ENCODE measurements at regions not wholly inside any gene's neighbourhood (a gene's known extent, or its start where the extent isn't known, plus 50 kb on each side); places are given as distances from the start of the nearest gene placed in this dataset.

- H3K9me3 ChIP-seq (ENCODE audit: control insufficient read depth, insufficient read depth, low read length) = 0 out of 2 replicates have a peak, but pooled peaks cover 3% of the 10 kb centered on the region
- H3K9ac ChIP-seq (ENCODE audit: low read depth, low read length) = no peak overlapping the region
- H3K27me3 ChIP-seq (ENCODE audit: control insufficient read depth, insufficient read depth, low read length) = no peaks in the 10 kb centered on the region
- no peak overlapping the region for H3K27ac ChIP-seq (ENCODE audit: low read depth, low read length)
- H3K4me1 ChIP-seq (ENCODE audit: control insufficient read depth, insufficient read depth, low read length) = no peaks in the 10 kb centered on the region
- H3K36me3 ChIP-seq (ENCODE audit: control insufficient read depth, insufficient read depth, low read length) = no peaks in the 10 kb centered on the region
- no peak overlapping the region for H3K4me3 ChIP-seq (ENCODE audit: low read depth, low read length)
Observed at GRCh38 chr2:147589127-147589526, 255.7 kb upstream of the ACVR2A start.

- H3K4me1 ChIP-seq (ENCODE audit: control insufficient read depth, insufficient read depth, low read length) = no peaks in the 10 kb centered on the region
- no peak overlapping the region for H3K4me3 ChIP-seq (ENCODE audit: low read depth, low read length)
- 0 out of 2 replicates have a peak, but pooled peaks cover 3% of the 10 kb centered on the region for H3K9me3 ChIP-seq (ENCODE audit: control insufficient read depth, insufficient read depth, low read length)
- H3K36me3 ChIP-seq (ENCODE audit: control insufficient read depth, insufficient read depth, low read length) = no peaks in the 10 kb centered on the region
- H3K27ac ChIP-seq (ENCODE audit: low read depth, low read length) = no peak overlapping the region
- H3K9ac ChIP-seq (ENCODE audit: low read depth, low read length) = no peak overlapping the region
- no peaks in the 10 kb centered on the region for H3K27me3 ChIP-seq (ENCODE audit: control insufficient read depth, insufficient read depth, low read length)
Observed at GRCh38 chr2:147588191-147588590, 256.6 kb upstream of the ACVR2A start.

- Histone ChIP-seq H3K9ac (ENCODE audit: low read depth, low read length) (no peak overlapping the region), H3K9me3 (ENCODE audit: control insufficient read depth, insufficient read depth, low read length) (no peaks in the 10 kb centered on the region), H3K27ac (ENCODE audit: low read depth, low read length) (no peak overlapping the region), H3K4me3 (ENCODE audit: low read depth, low read length) (no peak overlapping the region), H3K27me3 (ENCODE audit: control insufficient read depth, insufficient read depth, low read length) (no peaks in the 10 kb centered on the region), H3K36me3 (ENCODE audit: control insufficient read depth, insufficient read depth, low read length) (no peaks in the 10 kb centered on the region), H3K4me1 (ENCODE audit: control insufficient read depth, insufficient read depth, low read length) (no peaks in the 10 kb centered on the region)
Observed at GRCh38 chr2:147578529-147578928, 266.3 kb upstream of the ACVR2A start.

GRCh38 chr2:147577998-147578380 lies 266.8 kb upstream of the ACVR2A start:
- H3K4me1 ChIP-seq (ENCODE audit: control insufficient read depth, insufficient read depth, low read length) = no peaks in the 10 kb centered on the region
- H3K9me3 ChIP-seq (ENCODE audit: control insufficient read depth, insufficient read depth, low read length) = no peaks in the 10 kb centered on the region
- H3K4me3 ChIP-seq (ENCODE audit: low read depth, low read length) = no peak overlapping the region
- no peaks in the 10 kb centered on the region for H3K36me3 ChIP-seq (ENCODE audit: control insufficient read depth, insufficient read depth, low read length)
- no peaks in the 10 kb centered on the region for H3K27me3 ChIP-seq (ENCODE audit: control insufficient read depth, insufficient read depth, low read length)
- no peak overlapping the region for H3K9ac ChIP-seq (ENCODE audit: low read depth, low read length)
- H3K27ac ChIP-seq (ENCODE audit: low read depth, low read length) = no peak overlapping the region

- H3K27ac ChIP-seq (ENCODE audit: low read depth, low read length) = no peak overlapping the region
- no peaks in the 10 kb centered on the region for H3K27me3 ChIP-seq (ENCODE audit: control insufficient read depth, insufficient read depth, low read length)
Observed at GRCh38 chr2:147577323-147577997, 267.4 kb upstream of the ACVR2A start.

GRCh38 chr2:147575106-147575505 lies 269.7 kb upstream of the ACVR2A start:
- Histone ChIP-seq H3K36me3 (ENCODE audit: control insufficient read depth, insufficient read depth, low read length) (no peaks in the 10 kb centered on the region), H3K9ac (ENCODE audit: low read depth, low read length) (no peak overlapping the region), H3K9me3 (ENCODE audit: control insufficient read depth, insufficient read depth, low read length) (0 out of 2 replicates have a peak, but pooled peaks cover 2% of the 10 kb centered on the region), H3K27ac (ENCODE audit: low read depth, low read length) (no peak overlapping the region), H3K4me1 (ENCODE audit: control insufficient read depth, insufficient read depth, low read length) (no peaks in the 10 kb centered on the region), H3K27me3 (ENCODE audit: control insufficient read depth, insufficient read depth, low read length) (no peaks in the 10 kb centered on the region), H3K4me3 (ENCODE audit: low read depth, low read length) (no peak overlapping the region)

More at GRCh38 chr2:147577323-147577997, 267.4 kb upstream of the ACVR2A start:
- Histone ChIP-seq H3K9me3 (ENCODE audit: control insufficient read depth, insufficient read depth, low read length) (no peaks in the 10 kb centered on the region), H3K36me3 (ENCODE audit: control insufficient read depth, insufficient read depth, low read length) (no peaks in the 10 kb centered on the region), H3K9ac (ENCODE audit: low read depth, low read length) (no peak overlapping the region), H3K4me1 (ENCODE audit: control insufficient read depth, insufficient read depth, low read length) (no peaks in the 10 kb centered on the region), H3K4me3 (ENCODE audit: low read depth, low read length) (no peak overlapping the region)

- 0 out of 2 replicates have a peak, but pooled peaks cover 2% of the 10 kb centered on the region for H3K9me3 ChIP-seq (ENCODE audit: control insufficient read depth, insufficient read depth, low read length)
- H3K27ac ChIP-seq (ENCODE audit: low read depth, low read length) = no peak overlapping the region
- H3K9ac ChIP-seq (ENCODE audit: low read depth, low read length) = no peak overlapping the region
- no peak overlapping the region for H3K4me3 ChIP-seq (ENCODE audit: low read depth, low read length)
- H3K36me3 ChIP-seq (ENCODE audit: control insufficient read depth, insufficient read depth, low read length) = no peaks in the 10 kb centered on the region
- no peaks in the 10 kb centered on the region for H3K27me3 ChIP-seq (ENCODE audit: control insufficient read depth, insufficient read depth, low read length)
- H3K4me1 ChIP-seq (ENCODE audit: control insufficient read depth, insufficient read depth, low read length) = no peaks in the 10 kb centered on the region
Observed at GRCh38 chr2:147572622-147573021, 272.2 kb upstream of the ACVR2A start.

GRCh38 chr2:147569426-147569825 lies 275.4 kb upstream of the ACVR2A start:
- Histone ChIP-seq H3K9ac (ENCODE audit: low read depth, low read length) (no peak overlapping the region), H3K4me1 (ENCODE audit: control insufficient read depth, insufficient read depth, low read length) (no peaks in the 10 kb centered on the region), H3K4me3 (ENCODE audit: low read depth, low read length) (no peak overlapping the region), H3K27ac (ENCODE audit: low read depth, low read length) (no peak overlapping the region), H3K27me3 (ENCODE audit: control insufficient read depth, insufficient read depth, low read length) (no peaks in the 10 kb centered on the region), H3K36me3 (ENCODE audit: control insufficient read depth, insufficient read depth, low read length) (no peaks in the 10 kb centered on the region), H3K9me3 (ENCODE audit: control insufficient read depth, insufficient read depth, low read length) (0 out of 2 replicates have a peak, but pooled peaks cover 2% of the 10 kb centered on the region)

GRCh38 chr2:147568109-147568508 lies 276.7 kb upstream of the ACVR2A start:
- Histone ChIP-seq H3K27me3 (ENCODE audit: control insufficient read depth, insufficient read depth, low read length) (no peaks in the 10 kb centered on the region), H3K9ac (ENCODE audit: low read depth, low read length) (no peak overlapping the region), H3K36me3 (ENCODE audit: control insufficient read depth, insufficient read depth, low read length) (no peaks in the 10 kb centered on the region), H3K4me3 (ENCODE audit: low read depth, low read length) (no peak overlapping the region), H3K4me1 (ENCODE audit: control insufficient read depth, insufficient read depth, low read length) (no peaks in the 10 kb centered on the region), H3K9me3 (ENCODE audit: control insufficient read depth, insufficient read depth, low read length) (0 out of 2 replicates have a peak, but pooled peaks cover 2% of the 10 kb centered on the region), H3K27ac (ENCODE audit: low read depth, low read length) (no peak overlapping the region)

- Histone ChIP-seq H3K27me3 (ENCODE audit: control insufficient read depth, insufficient read depth, low read length) (no peaks in the 10 kb centered on the region), H3K4me1 (ENCODE audit: control insufficient read depth, insufficient read depth, low read length) (no peaks in the 10 kb centered on the region), H3K36me3 (ENCODE audit: control insufficient read depth, insufficient read depth, low read length) (no peaks in the 10 kb centered on the region), H3K27ac (ENCODE audit: low read depth, low read length) (no peak overlapping the region), H3K4me3 (ENCODE audit: low read depth, low read length) (no peak overlapping the region), H3K9me3 (ENCODE audit: control insufficient read depth, insufficient read depth, low read length) (0 out of 2 replicates have a peak, but pooled peaks cover 2% of the 10 kb centered on the region), H3K9ac (ENCODE audit: low read depth, low read length) (no peak overlapping the region)
Observed at GRCh38 chr2:147567136-147567535, 277.7 kb upstream of the ACVR2A start.

GRCh38 chr2:147560810-147561535 lies 283.9 kb upstream of the ACVR2A start:
- no peak overlapping the region for H3K9ac ChIP-seq (ENCODE audit: low read depth, low read length)
- H3K4me1 ChIP-seq (ENCODE audit: control insufficient read depth, insufficient read depth, low read length) = no peaks in the 10 kb centered on the region
- no peak overlapping the region for H3K27ac ChIP-seq (ENCODE audit: low read depth, low read length)
- H3K27me3 ChIP-seq (ENCODE audit: control insufficient read depth, insufficient read depth, low read length) = no peaks in the 10 kb centered on the region
- H3K9me3 ChIP-seq (ENCODE audit: control insufficient read depth, insufficient read depth, low read length) = no peaks in the 10 kb centered on the region
- H3K36me3 ChIP-seq (ENCODE audit: control insufficient read depth, insufficient read depth, low read length) = no peaks in the 10 kb centered on the region
- H3K4me3 ChIP-seq (ENCODE audit: low read depth, low read length) = no peak overlapping the region

Data from HUES48 (cell line).